Activated naive CD4-positive, alpha-beta T cell treated with anti-CD3 and anti-CD28 coated beads, Interleukin-2, amount 10 ng/mL, durations not matched to agents 7 days and 5 days (primary cell): ENCODE measurements at regions not wholly inside any gene's neighbourhood (a gene's known extent, or its start where the extent isn't known, plus 50 kb on each side); places are given as distances from the start of the nearest gene placed in this dataset.

Source experiments
- CTCF ChIA-PET: fragments of 350-600 bp; sonication (Branson Sonifier 250); formaldehyde crosslinking; loops from one replicate; lab custom pipeline; 2021; ENCODE audit warnings: antibody characterized with exemption; lab: Charles Lee
- DNase-seq: peaks from one replicate; pipeline ENCODE4 v3.0.0-alpha.2; 2020
- H3K27ac Mint-ChIP-seq: one replicate; pipeline ENCODE4 v1.8.0; 2021; ENCODE audit warnings: mild to moderate bottlenecking, moderate library complexity, mixed read lengths
- H3K27me3 Mint-ChIP-seq: one replicate; pipeline ENCODE4 v1.8.0; 2021; ENCODE audit warnings: mild to moderate bottlenecking, mixed read lengths
- H3K36me3 Mint-ChIP-seq: one replicate; pipeline ENCODE4 v1.8.0; 2021; ENCODE audit warnings: mixed read lengths
- H3K4me1 Mint-ChIP-seq: one replicate; pipeline ENCODE4 v1.8.0; 2021; ENCODE audit warnings: mixed read lengths
- H3K4me3 Mint-ChIP-seq: one replicate; pipeline ENCODE4 v1.8.0; 2021; ENCODE audit warnings: mild to moderate bottlenecking, moderate library complexity, mixed read lengths
- H3K9me3 Mint-ChIP-seq: one replicate; pipeline ENCODE4 v1.8.0; 2021; ENCODE audit warnings: mixed read lengths

DNA sequence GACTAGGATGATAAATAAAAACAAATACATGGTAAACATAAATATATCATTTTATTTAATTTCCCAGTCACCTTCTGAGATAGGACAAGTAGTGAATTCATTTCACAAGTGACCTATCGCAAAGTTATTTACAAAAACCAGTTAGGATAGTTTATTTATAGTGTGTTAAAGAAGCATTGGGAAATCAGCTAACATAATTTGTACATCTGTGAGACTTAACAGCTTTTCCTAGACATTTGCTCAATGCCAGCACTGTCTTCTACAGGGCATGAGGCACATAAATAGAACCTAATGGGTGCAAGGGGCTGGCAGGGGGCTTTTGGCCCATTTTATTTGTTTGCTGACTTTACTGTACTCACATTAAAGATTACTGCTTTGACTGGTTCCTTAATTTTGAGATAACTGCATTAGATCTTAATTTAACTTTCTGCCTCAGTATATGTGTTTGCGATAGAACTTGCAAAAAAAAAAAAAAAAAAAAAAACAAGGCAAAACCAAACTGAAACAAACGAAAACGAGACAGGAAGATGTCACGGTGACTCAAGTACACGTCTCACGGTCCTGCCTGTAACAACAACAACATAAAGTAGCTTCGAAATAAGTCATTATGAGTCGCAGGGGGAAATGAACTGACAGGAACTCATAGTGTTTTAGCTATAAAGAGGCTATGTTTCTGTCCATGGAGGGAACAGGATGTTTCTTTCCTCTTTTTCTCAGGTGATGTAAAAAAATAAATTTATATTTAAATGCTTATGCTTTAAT, 133.7 kb upstream of the GMDS start:
- no peaks in the 10 kb centered on the region for H3K9me3 Mint-ChIP-seq
- H3K27ac Mint-ChIP-seq, result no peak overlapping the region
- CTCF ChIA-PET, result no interaction called here
- H3K4me1 Mint-ChIP-seq, result no peaks in the 10 kb centered on the region
- no peaks in the 10 kb centered on the region for H3K36me3 Mint-ChIP-seq
- H3K4me3 Mint-ChIP-seq, result no peak overlapping the region
- no peaks in the 10 kb centered on the region for H3K27me3 Mint-ChIP-seq
- no peak for DNase-seq

GRCh38 chr6:2378046-2378657, 132.7 kb upstream of the GMDS start:
- DNase-seq, result no peak
- Mint-ChIP-seq H3K27me3 (no peaks in the 10 kb centered on the region), H3K36me3 (no peaks in the 10 kb centered on the region), H3K4me3 (no peak overlapping the region), H3K4me1 (no peaks in the 10 kb centered on the region), H3K9me3 (no peaks in the 10 kb centered on the region), H3K27ac (no peak overlapping the region)
- CTCF ChIA-PET, result no interaction called here

GRCh38 chr6:2376429-2377355, 131.3 kb upstream of the GMDS start:
- Mint-ChIP-seq H3K27me3 (no peaks in the 10 kb centered on the region), H3K4me3 (no peak overlapping the region), H3K36me3 (no peaks in the 10 kb centered on the region), H3K9me3 (no peaks in the 10 kb centered on the region), H3K27ac (no peak overlapping the region), H3K4me1 (no peaks in the 10 kb centered on the region)
- CTCF ChIA-PET, result interaction anchor here (0.7 kb wide), 1 partner anchor 923 kb away, joined by 3 read pairs; no protein-coding TSS in a partner anchor
- no peak for DNase-seq

DNA sequence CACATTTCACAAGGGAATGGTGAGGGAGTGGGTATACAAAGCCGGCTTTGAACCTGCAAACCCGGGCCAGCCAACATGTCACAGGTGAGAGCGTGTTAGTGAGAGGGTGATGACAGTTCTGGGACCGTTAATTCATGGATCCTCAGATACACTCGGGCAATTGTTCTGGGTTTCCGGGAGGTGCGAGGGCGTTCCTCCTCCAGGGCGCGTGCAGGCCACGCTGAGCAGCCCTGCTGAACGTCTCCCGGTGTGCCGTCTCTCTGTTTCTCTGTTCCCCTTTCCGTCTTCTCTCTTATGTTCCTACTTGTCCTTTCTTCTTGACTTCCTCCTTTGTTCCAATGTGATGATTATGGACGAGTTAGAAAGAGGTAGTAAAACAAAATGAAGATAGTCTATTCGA, 130.0 kb upstream of the GMDS start:
- no peak overlapping the region for H3K4me3 Mint-ChIP-seq
- no peak overlapping the region for H3K27ac Mint-ChIP-seq
- CTCF ChIA-PET, result no interaction called here
- no peaks in the 10 kb centered on the region for H3K27me3 Mint-ChIP-seq
- H3K4me1 Mint-ChIP-seq, result no peaks in the 10 kb centered on the region
- no peaks in the 10 kb centered on the region for H3K9me3 Mint-ChIP-seq
- DNase-seq, result no peak
- no peaks in the 10 kb centered on the region for H3K36me3 Mint-ChIP-seq

GRCh38 chr6:2369606-2370005, 124.2 kb upstream of the GMDS start:
- Mint-ChIP-seq H3K4me1 (peaks cover 6% of the 10 kb centered on the region), H3K27ac (no peak overlapping the region), H3K27me3 (peaks cover 4% of the 10 kb centered on the region), H3K36me3 (no peaks in the 10 kb centered on the region), H3K9me3 (no peaks in the 10 kb centered on the region), H3K4me3 (no peak overlapping the region)
- DNase-seq, result no peak
- CTCF ChIA-PET, result no interaction called here

DNA sequence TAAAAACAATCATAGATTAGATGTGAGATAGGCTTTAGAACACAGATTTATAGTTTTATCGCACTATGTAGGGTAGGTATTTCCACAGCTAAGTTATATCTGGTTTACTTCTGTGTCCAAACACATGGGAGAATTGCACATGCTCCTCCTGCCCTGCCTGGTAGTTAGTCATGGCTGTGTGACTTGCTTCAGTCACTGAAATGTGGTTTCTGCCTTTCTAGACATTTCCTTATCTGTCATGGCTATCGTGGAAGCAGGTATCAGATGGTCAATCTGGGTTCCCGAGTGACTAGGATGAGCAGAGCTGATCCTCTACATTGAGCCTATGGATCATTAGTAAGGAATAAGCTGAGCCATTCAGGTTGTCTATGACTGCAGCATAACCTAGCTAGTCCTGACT, 117.8 kb upstream of the GMDS start:
- Mint-ChIP-seq H3K27me3 (peaks cover 4% of the 10 kb centered on the region), H3K36me3 (no peaks in the 10 kb centered on the region), H3K4me1 (no peaks in the 10 kb centered on the region), H3K27ac (no peak overlapping the region), H3K4me3 (no peak overlapping the region), H3K9me3 (no peaks in the 10 kb centered on the region)
- DNase-seq, result no peak
- CTCF ChIA-PET, result interaction anchor here (0.8 to 1.7 kb wide), 2 partner anchors 9 to 154 kb away, joined by 3 to 5 read pairs; no protein-coding TSS in a partner anchor

DNA sequence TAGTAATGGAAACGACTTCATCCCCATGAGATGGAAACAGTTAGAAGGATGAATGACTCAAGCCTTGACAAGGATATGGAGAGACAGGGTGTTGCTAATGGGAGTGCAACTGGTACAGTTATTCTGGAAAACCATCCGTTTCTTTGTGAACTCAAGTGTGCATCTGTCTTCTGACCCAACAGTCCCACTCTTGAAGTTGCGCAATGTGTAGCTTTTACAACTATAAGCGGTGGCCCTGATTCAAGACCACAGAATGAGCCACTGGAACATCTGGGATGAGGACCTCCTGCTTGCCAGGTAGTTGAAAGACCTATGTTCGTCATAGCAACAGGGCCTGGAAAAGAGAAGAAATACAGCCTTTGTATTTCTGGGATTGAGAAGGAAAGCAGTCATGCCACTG, 115.8 kb upstream of the GMDS start:
- Mint-ChIP-seq H3K4me1 (no peaks in the 10 kb centered on the region), H3K36me3 (no peaks in the 10 kb centered on the region), H3K9me3 (no peaks in the 10 kb centered on the region), H3K27ac (no peak overlapping the region), H3K27me3 (peaks cover 3% of the 10 kb centered on the region), H3K4me3 (no peak overlapping the region)
- no peak for DNase-seq
- CTCF ChIA-PET, result interaction anchor here (0.6 kb wide), 1 partner anchor 837 kb away, joined by 4 read pairs; no protein-coding TSS in a partner anchor

- no peaks in the 10 kb centered on the region for H3K27me3 Mint-ChIP-seq
- no peak for DNase-seq
- no peaks in the 10 kb centered on the region for H3K9me3 Mint-ChIP-seq
- no peak overlapping the region for H3K4me3 Mint-ChIP-seq
- CTCF ChIA-PET, result interaction anchor here (0.6 kb wide), 1 partner anchor 837 kb away, joined by 4 read pairs; no protein-coding TSS in a partner anchor
- no peak overlapping the region for H3K27ac Mint-ChIP-seq
- H3K36me3 Mint-ChIP-seq, result no peaks in the 10 kb centered on the region
- H3K4me1 Mint-ChIP-seq, result no peaks in the 10 kb centered on the region
These were observed 115.3 kb upstream of the GMDS start for GRCh38 chr6:2360716-2361115.

- DNase-seq, result no peak
- Mint-ChIP-seq H3K4me1 (no peaks in the 10 kb centered on the region), H3K4me3 (no peak overlapping the region), H3K36me3 (no peaks in the 10 kb centered on the region), H3K9me3 (no peaks in the 10 kb centered on the region), H3K27me3 (no peaks in the 10 kb centered on the region), H3K27ac (no peak overlapping the region)
- CTCF ChIA-PET, result no interaction called here
These were observed 114.7 kb upstream of the GMDS start for GRCh38 chr6:2360126-2360525.

DNA sequence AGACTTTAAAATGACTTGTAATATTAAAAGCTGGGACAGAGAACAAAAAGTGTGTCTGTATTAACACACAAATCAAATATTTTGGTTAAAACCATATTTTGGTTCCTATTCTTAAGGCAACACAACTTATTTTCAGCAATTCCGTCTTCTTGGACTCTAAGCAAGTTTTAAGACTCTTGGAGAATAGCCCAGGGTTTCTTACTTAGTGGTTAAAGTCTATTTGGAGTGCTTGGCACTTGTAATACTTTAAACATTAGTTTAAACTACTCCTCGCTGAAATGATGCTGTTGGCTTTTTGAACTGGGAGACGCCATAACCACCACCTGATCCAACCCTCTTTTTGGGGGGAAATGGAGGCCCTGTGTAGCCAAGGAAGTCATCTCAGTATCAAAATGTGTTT, 109.7 kb upstream of the GMDS start:
- CTCF ChIA-PET, result interaction anchor here (0.8 to 2.4 kb wide), 3 partner anchors 9 to 781 kb away, joined by 3 to 33 read pairs (median 5); no protein-coding TSS in a partner anchor
- Mint-ChIP-seq H3K27me3 (no peaks in the 10 kb centered on the region), H3K27ac (no peak overlapping the region), H3K36me3 (no peaks in the 10 kb centered on the region), H3K4me3 (no peak overlapping the region), H3K4me1 (no peaks in the 10 kb centered on the region), H3K9me3 (no peaks in the 10 kb centered on the region)
- DNase-seq, result no peak

DNA sequence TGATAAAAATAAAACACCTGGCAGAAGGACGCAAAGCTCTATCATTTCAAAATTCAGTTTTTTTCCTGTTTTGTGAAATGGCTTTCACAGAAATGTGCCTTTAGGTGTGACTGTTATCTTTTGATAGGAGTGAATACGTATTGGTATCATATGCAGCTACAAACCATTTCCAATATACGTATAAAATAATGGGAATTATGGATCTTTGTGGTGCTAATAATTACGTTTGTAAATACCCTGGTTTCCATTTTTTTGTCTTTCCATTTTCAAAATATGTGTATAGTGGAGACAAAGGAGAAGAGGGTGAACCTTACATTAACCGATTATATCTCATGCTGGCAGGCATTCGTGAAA, 108.7 kb upstream of the GMDS start:
- CTCF ChIA-PET, result interaction anchor here (0.7 to 2.4 kb wide), 16 partner anchors 10 to 758 kb away, joined by 3 to 33 read pairs (median 4); no protein-coding TSS in a partner anchor
- Mint-ChIP-seq H3K27me3 (no peaks in the 10 kb centered on the region), H3K4me3 (no peak overlapping the region), H3K27ac (no peak overlapping the region), H3K4me1 (no peaks in the 10 kb centered on the region), H3K36me3 (no peaks in the 10 kb centered on the region), H3K9me3 (no peaks in the 10 kb centered on the region)
- DNase-seq, result no peak

- H3K4me3 Mint-ChIP-seq, result no peak overlapping the region
- CTCF ChIA-PET, result interaction anchor here (0.7 to 2.4 kb wide), 17 partner anchors 10 to 758 kb away, joined by 3 to 33 read pairs (median 4); no protein-coding TSS in a partner anchor
- no peaks in the 10 kb centered on the region for H3K9me3 Mint-ChIP-seq
- DNase-seq, result peak; percentile 75
- no peaks in the 10 kb centered on the region for H3K4me1 Mint-ChIP-seq
- H3K27ac Mint-ChIP-seq, result no peak overlapping the region
- no peaks in the 10 kb centered on the region for H3K27me3 Mint-ChIP-seq
- H3K36me3 Mint-ChIP-seq, result no peaks in the 10 kb centered on the region
These were observed 108.2 kb upstream of the GMDS start for GRCh38 chr6:2353412-2354137.

DNA sequence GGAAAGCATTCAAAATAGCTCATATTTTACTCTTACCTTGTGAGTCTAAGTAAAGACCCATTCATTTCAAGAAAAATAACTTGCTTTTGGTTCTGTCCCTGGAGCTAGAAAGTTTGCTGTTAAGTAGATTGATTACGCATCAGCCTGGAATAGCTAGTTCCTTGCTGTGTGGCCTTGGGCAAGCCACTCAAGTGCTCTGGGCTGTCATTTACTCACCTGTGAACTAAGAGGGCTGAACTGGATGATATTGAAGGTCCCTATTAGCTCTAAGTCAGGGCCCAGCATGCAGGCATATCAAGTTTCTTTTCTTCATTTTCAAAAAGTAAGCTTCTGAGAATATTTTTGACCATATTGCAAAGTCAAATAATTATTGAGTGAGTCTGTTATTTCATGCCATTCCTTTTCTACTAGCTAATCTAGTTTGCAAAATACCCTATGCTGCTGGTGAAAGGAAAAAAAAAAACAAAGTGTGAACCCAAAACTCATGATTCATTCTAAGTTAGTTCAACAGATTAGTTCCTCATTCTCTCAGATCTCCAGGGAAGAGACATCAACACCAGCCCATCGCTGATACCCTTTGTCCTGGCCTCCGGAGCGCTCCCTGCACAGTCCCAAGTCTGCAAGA, 106.5 kb upstream of the GMDS start:
- H3K36me3 Mint-ChIP-seq, result no peaks in the 10 kb centered on the region
- H3K9me3 Mint-ChIP-seq, result no peaks in the 10 kb centered on the region
- H3K27me3 Mint-ChIP-seq, result no peaks in the 10 kb centered on the region
- H3K27ac Mint-ChIP-seq, result no peak overlapping the region
- DNase-seq, result no peak
- CTCF ChIA-PET, result interaction anchor here (0.7 to 1.5 kb wide), 6 partner anchors 136 to 756 kb away, joined by 3 to 5 read pairs (median 4); no protein-coding TSS in a partner anchor
- H3K4me3 Mint-ChIP-seq, result no peak overlapping the region
- no peaks in the 10 kb centered on the region for H3K4me1 Mint-ChIP-seq
